HG02798 (cell line): ENCODE measurements at regions not wholly inside any gene's neighbourhood (a gene's known extent, or its start where the extent isn't known, plus 50 kb on each side); places are given as distances from the start of the nearest gene placed in this dataset.

Experiments used
- ATAC-seq: cut with Tn5 transposase; IDR thresholded peaks from one replicate; pipeline ENCODE4 v1.9.1; 2021; ENCODE audit warnings: mild to moderate bottlenecking; ENCODE audit not compliant: unreplicated experiment, poor library complexity

DNA sequence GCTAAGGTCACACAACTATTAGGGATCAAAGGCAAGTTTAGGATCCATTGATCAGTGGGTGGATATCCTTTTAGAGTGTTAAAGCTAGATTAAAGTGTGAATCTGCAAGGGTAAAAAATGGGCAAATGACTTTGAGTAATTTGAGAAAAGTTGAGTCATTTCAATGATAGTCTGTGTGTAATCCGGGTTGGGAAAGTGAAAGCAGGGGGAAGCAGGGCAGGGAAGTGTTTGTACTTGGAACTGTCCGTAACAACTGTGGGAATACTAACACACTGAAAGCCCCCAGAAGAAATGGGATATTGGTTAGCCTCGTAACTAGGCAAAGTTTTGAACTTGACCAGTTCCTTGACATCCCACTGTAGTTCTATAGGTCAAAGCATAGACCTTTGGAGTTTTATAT lies 187.2 kb upstream of the SLITRK3 start:
- no peak for ATAC-seq

DNA sequence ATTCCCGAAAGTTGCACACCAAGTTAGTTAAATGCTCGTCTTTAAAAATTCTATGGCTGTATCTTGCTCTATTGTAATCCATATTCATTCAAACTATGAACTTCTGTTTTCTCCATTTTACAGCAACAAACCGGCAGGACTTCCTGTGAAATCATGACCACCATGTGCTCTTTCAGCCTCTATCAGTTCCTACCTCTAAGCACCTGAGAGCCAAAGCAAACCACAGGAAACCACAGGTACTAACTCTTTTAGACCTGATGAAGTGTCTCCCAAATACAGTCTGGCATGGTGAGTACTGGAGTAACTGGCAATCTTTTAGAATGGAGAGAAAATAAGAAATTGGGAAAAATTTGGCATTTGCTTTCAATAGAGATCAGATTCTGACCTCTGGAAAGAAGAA lies 186.5 kb upstream of the SLITRK3 start:
- ATAC-seq: no peak

DNA sequence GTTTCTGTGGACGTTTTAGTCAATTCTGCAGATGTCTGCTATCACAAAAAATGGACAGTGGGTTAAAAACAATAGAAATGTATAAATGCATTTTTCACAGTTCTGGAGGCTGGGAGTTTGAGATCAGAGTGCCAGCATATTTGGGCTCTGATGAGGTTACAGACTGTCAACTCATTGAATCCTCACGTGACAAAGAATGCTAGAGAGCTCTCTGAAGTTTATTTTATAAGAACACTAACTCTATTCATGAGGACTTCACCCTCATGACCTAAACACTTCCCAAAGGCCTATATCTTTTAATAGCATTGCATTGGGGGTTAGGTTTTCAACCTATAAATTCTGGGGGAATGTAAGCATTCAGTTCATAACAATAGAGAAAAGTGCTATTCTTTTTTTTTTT lies 182.6 kb upstream of the SLITRK3 start:
- no peak for ATAC-seq

DNA sequence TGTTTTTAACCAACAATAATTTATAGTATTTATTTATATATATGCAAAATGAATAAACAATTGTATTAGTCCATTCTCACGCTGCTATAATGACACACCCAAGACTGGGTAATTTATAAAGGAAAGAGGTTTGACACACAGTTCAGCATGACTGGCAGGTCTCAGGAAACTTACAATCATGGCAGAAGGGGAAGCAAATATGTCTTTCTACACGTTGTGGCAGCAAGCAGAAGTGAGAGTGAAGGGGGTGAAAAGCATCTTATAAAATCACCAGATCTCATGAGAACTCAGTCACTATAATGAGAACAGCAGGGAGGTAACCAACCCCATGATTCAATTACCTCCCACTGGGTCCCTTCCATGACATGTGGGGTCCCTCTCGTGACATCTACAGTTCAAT lies 162.8 kb upstream of the SLITRK3 start:
- no peak for ATAC-seq

DNA sequence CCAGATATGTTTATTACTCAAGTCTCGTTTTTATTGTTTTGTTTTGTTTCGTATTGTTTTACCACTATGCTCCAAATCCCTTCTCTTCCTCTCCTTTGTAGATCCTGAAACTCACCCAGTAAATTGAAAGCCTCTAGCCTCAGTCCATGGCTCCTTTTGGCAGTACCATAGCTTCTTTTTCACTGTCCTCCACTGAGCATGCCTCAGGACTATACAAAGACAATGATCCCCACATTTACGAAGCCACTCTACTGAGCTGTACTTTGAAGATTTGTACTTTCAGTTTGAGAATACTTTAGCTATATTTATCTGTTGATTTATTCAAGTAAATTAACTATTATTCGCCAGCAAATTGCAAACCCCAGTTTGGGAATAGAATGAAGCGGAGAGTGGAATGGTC lies 159.1 kb upstream of the SLITRK3 start:
- no peak for ATAC-seq

DNA sequence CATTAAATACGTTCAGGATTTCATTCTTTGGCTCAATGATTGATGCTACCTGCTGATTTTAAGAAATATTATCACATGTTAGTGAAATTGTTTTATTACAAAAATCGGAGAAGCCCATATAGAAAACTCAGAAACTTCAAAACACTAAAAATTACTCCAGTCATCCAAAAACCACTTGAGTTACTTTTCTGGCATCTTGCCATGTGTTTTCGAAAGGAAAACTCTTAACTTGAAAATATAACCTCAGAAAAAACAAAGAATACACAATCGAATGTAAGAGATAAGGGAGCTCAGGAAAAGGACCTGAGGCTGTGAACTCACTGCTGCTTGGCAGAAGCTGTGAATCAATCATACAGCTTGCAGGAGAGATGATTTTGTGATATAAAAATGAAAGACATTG lies 151.3 kb upstream of the SLITRK3 start:
- no peak for ATAC-seq

DNA sequence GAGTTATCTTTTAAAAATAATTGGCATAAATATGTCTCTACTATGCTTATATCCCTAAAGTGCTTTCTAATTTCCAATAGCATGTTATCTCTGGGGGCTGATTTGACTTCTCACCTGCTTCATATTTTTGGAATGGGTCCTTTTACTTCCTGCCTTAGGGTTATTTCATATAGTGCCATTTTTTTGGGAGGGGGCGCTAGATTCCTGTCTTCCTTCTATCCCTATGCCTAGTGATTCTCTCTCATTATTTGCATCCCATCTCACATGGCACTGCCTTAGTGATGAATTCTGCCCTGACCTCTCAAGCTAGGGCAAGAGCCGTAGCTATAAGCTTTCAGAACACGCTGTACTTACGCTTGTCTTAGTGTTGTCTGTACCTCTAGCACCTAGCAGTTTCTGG lies 150.3 kb upstream of the SLITRK3 start:
- ATAC-seq: no peak

DNA sequence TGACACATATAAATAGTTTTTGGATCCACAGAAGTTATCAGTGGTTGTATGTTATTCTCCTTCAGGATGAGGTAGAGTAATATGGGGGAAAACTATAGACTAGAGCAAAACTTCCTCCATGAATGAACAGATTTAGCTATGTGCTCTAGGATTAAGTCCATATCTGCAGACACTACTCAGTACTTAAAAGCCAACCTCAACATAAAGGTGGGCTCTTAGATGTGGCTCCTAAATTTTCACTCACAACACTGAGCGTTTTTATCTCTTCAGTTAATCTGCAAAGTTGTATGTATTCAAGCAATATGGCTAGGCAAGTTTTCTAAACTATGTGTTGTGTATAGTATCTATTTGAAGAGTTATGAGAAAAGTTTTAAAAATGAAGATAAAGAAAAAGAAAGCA lies 147.0 kb upstream of the SLITRK3 start:
- no peak for ATAC-seq

DNA sequence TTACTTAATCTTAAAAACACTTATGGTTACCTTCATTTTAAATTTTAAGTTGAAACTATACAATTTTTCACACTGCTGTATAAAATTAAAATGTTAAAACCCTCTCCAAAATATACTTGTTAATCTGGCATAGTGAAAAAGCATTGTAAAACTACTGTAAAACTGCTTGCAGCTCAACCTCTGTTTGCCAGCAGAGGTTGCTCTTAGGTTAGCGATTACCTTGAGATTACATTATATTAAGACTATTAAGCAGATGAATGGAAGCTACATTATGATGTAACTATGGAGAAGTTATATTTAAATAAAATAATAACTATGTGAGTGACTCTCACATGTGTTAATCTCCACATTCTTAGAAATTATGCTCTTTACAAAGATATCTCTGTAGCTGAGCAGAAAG lies 143.6 kb upstream of the SLITRK3 start:
- no peak for ATAC-seq

DNA sequence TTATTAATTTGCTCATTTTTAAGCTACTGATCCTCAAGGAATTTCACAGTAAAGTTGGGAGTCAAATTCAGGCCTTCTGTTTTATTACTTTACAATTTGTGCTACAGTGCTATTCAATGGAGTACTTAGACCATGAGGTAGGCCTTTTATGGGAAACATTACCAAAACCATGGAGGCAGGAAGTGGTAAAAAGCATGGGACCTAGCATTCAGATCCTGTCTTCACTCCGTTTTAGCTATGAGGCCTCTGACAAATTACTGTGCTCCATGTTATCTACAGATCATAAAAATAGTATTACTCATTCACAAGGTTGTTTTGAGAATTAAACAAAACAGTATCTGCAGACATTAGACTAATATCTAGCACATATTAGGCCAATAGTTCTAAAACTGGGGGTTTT lies 140.6 kb upstream of the SLITRK3 start:
- no peak for ATAC-seq
